ENCODE measurements at regions not wholly inside any gene's neighbourhood (a gene's known extent, or its start where the extent isn't known, plus 50 kb on each side); places are given as distances from the start of the nearest gene placed in this dataset.

GRCh38 chr1:114324662-114324965, 170.9 kb upstream of the SYT6 start:
- no peak overlapping the region for H3K27ac ChIP-seq (ENCODE audit: low read depth in 2 of 2, low read length in 1 of 2)
- H3K4me3 ChIP-seq (ENCODE audit: low read depth in 2 of 2, low read length in 1 of 2): no peak overlapping the region
- H3F3A ChIP-seq (replicated peaks; ENCODE audit: insufficient read depth): peaks cover 18% of the 10 kb centered on the region
- H3K4me1 ChIP-seq (ENCODE audit: control insufficient read depth in 1 of 2, insufficient read depth in 2 of 2, low read depth in 1 of 2, low read length in 1 of 2): peaks cover 0 to 7% of the 10 kb centered on the region in 2 experiments; a peak in 2 of 4 replicates
- WGBS (ENCODE audit: low lambda C conversion rate): 81% methylated on average over 5 of the region's 5 CpGs
- H3K9ac ChIP-seq: no peak overlapping the region
- H4K20me1 ChIP-seq (ENCODE audit: insufficient read depth): no peaks in the 10 kb centered on the region
- H3K9me3 ChIP-seq: no peaks in the 10 kb centered on the region
- no peaks in the 10 kb centered on the region for H3K36me3 ChIP-seq (replicated peaks in 1 of 2; ENCODE audit: control insufficient read depth in 1 of 2, insufficient read depth in 2 of 2, low read length in 1 of 2)
- no peaks in the 10 kb centered on the region; the same call in 1 of the 2 replicates for H3K27me3 ChIP-seq (ENCODE audit: insufficient read depth)
- DNase-seq: no peak
- POLR2A ChIA-PET: no interaction called here
- H2AFZ ChIP-seq (ENCODE audit: low read depth): no peak overlapping the region
- TF ChIP-seq GABPA (IDR thresholded peaks at IDR 0.05; ENCODE audit: low read depth): no peak
- no peak for TF ChIP-seq FOXM1 (IDR thresholded peaks at IDR 0.05; ENCODE audit: low read depth)
- no peak for TF ChIP-seq CHD2 (IDR thresholded peaks at IDR 0.05; ENCODE audit: low read length, partially characterized antibody)
- TF ChIP-seq MEF2A (IDR thresholded peaks at IDR 0.05; ENCODE audit: borderline replicate concordance, low read depth): no peak
- TF ChIP-seq JUND (IDR thresholded peaks at IDR 0.05): no peak
- TF ChIP-seq EP300 (IDR thresholded peaks at IDR 0.05; ENCODE audit: borderline replicate concordance in 1 of 2, low read depth in 1 of 2, low read length in 1 of 2): no peak
- no peak for TF ChIP-seq TEAD4 (IDR thresholded peaks at IDR 0.05; ENCODE audit: borderline replicate concordance, insufficient read depth)
- TF ChIP-seq NFIC (IDR thresholded peaks at IDR 0.05; ENCODE audit: borderline replicate concordance): no peak
- TF ChIP-seq NRF1 (IDR thresholded peaks at IDR 0.05; ENCODE audit: low read depth, low read length): no peak
- no peak for TF ChIP-seq ZBTB33 (IDR thresholded peaks at IDR 0.05; ENCODE audit: borderline replicate concordance, low read depth)
- no peak for TF ChIP-seq EZH2phosphoT487 (IDR thresholded peaks at IDR 0.05; ENCODE audit: borderline replicate concordance, low read depth)
- TF ChIP-seq RXRA (IDR thresholded peaks at IDR 0.05; ENCODE audit: borderline replicate concordance, low read depth): no peak
- CTCF ChIA-PET: interaction anchor here (1.0 kb wide), 1 partner anchor 22 kb away, joined by 5 read pairs; no protein-coding TSS in a partner anchor
- H3K4me2 ChIP-seq: no peak overlapping the region
- no peaks in the 10 kb centered on the region for H3K9me2 ChIP-seq
- H3K79me2 ChIP-seq (ENCODE audit: insufficient read depth): no peaks in the 10 kb centered on the region

GRCh38 chr1:114323959-114324661, 170.4 kb upstream of the SYT6 start:
- Histone ChIP-seq H3K4me2 (no peak overlapping the region), H3K9ac (no peak overlapping the region), H3F3A (replicated peaks; ENCODE audit: insufficient read depth) (peaks cover 23% of the 10 kb centered on the region), H4K20me1 (ENCODE audit: insufficient read depth) (no peaks in the 10 kb centered on the region), H3K4me1 (ENCODE audit: control insufficient read depth in 1 of 2, insufficient read depth in 2 of 2, low read depth in 1 of 2, low read length in 1 of 2) (peaks cover 0 to 7% of the 10 kb centered on the region in 2 experiments; a peak in 2 of 4 replicates), H3K27ac (ENCODE audit: low read depth in 2 of 2, low read length in 1 of 2) (no peak overlapping the region), H2AFZ (ENCODE audit: low read depth) (no peak overlapping the region), H3K79me2 (ENCODE audit: insufficient read depth) (no peaks in the 10 kb centered on the region), H3K4me3 (ENCODE audit: low read depth in 2 of 2, low read length in 1 of 2) (no peak overlapping the region), H3K27me3 (ENCODE audit: insufficient read depth) (no peaks in the 10 kb centered on the region; the same call in 1 of the 2 replicates), H3K9me3 (no peaks in the 10 kb centered on the region), H3K9me2 (no peaks in the 10 kb centered on the region), H3K36me3 (replicated peaks in 1 of 2; ENCODE audit: control insufficient read depth in 1 of 2, insufficient read depth in 2 of 2, low read length in 1 of 2) (no peaks in the 10 kb centered on the region)
- 51% methylated on average over 14 of the region's 15 CpGs for WGBS (ENCODE audit: low lambda C conversion rate)
- ChIA-PET CTCF (interaction anchor here (1.0 kb wide), 1 partner anchor 23 kb away, joined by 5 read pairs; no protein-coding TSS in a partner anchor), POLR2A (no interaction called here)
- no peak for DNase-seq
- TF ChIP-seq GATA2 (CRISPR knock-in tag; IDR thresholded peaks at IDR 0.05) (no peak), TCF12 (IDR thresholded peaks at IDR 0.05) (no peak), POLR2AphosphoS5 (IDR thresholded peaks at IDR 0.05; ENCODE audit: low read depth, low read length) (no peak), TEAD4 (IDR thresholded peaks at IDR 0.05; ENCODE audit: borderline replicate concordance, insufficient read depth) (no peak), FOXM1 (IDR thresholded peaks at IDR 0.05; ENCODE audit: low read depth) (no peak), SIN3A (IDR thresholded peaks at IDR 0.05; ENCODE audit: borderline replicate concordance, low read depth, low read length) (no peak), MXI1 (IDR thresholded peaks at IDR 0.05; ENCODE audit: low read depth, low read length) (no peak), PBX3 (IDR thresholded peaks at IDR 0.05) (no peak), NFIC (IDR thresholded peaks at IDR 0.05; ENCODE audit: borderline replicate concordance) (no peak), REST (IDR thresholded peaks at IDR 0.05; ENCODE audit: low read depth, low read length) (no peak), USF2 (IDR thresholded peaks at IDR 0.05; ENCODE audit: borderline replicate concordance, low read depth, low read length) (no peak), RCOR1 (IDR thresholded peaks at IDR 0.05; ENCODE audit: low read length) (no peak)
